ENCODE measurements at regions not wholly inside any gene's neighbourhood (a gene's known extent, or its start where the extent isn't known, plus 50 kb on each side); places are given as distances from the start of the nearest gene placed in this dataset.

GRCh38 chr13:74215420-74215819, 81.2 kb upstream of the KLF12 start:
- ATAC-seq (no peak), DNase-seq (ENCODE audit: low spot score) (no peak)
- Mint-ChIP-seq H3K4me1 (no peaks in the 10 kb centered on the region), H3K27ac (no peak overlapping the region), H3K27me3 (ENCODE audit: low read depth) (no peaks in the 10 kb centered on the region), H3K4me3 (no peak overlapping the region), H3K36me3 (no peaks in the 10 kb centered on the region), H3K9me3 (no peaks in the 10 kb centered on the region)
- TF ChIP-seq, protein P1, sequence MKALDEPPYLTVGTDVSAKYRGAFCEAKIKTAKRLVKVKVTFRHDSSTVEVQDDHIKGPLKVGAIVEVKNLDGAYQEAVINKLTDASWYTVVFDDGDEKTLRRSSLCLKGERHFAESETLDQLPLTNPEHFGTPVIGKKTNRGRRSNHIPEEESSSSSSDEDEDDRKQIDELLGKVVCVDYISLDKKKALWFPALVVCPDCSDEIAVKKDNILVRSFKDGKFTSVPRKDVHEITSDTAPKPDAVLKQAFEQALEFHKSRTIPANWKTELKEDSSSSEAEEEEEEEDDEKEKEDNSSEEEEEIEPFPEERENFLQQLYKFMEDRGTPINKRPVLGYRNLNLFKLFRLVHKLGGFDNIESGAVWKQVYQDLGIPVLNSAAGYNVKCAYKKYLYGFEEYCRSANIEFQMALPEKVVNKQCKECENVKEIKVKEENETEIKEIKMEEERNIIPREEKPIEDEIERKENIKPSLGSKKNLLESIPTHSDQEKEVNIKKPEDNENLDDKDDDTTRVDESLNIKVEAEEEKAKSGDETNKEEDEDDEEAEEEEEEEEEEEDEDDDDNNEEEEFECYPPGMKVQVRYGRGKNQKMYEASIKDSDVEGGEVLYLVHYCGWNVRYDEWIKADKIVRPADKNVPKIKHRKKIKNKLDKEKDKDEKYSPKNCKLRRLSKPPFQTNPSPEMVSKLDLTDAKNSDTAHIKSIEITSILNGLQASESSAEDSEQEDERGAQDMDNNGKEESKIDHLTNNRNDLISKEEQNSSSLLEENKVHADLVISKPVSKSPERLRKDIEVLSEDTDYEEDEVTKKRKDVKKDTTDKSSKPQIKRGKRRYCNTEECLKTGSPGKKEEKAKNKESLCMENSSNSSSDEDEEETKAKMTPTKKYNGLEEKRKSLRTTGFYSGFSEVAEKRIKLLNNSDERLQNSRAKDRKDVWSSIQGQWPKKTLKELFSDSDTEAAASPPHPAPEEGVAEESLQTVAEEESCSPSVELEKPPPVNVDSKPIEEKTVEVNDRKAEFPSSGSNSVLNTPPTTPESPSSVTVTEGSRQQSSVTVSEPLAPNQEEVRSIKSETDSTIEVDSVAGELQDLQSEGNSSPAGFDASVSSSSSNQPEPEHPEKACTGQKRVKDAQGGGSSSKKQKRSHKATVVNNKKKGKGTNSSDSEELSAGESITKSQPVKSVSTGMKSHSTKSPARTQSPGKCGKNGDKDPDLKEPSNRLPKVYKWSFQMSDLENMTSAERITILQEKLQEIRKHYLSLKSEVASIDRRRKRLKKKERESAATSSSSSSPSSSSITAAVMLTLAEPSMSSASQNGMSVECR (CRISPR knock-in tag; IDR thresholded peaks at IDR 0.05; ENCODE audit: borderline replicate concordance): no peak
- TF ChIP-seq GABPB1 (CRISPR knock-in tag; IDR thresholded peaks at IDR 0.05) (no peak), CREB1 (CRISPR knock-in tag; IDR thresholded peaks at IDR 0.05) (no peak), GTF2I (CRISPR knock-in tag; conservative IDR thresholded peaks at IDR 0.05) (no peak), ZNF138 (CRISPR knock-in tag; conservative IDR thresholded peaks at IDR 0.05) (no peak), ZNF263 (CRISPR knock-in tag; IDR thresholded peaks at IDR 0.05; ENCODE audit: low read depth) (no peak), ATF2 (CRISPR knock-in tag; IDR thresholded peaks at IDR 0.05; ENCODE audit: borderline replicate concordance, low read depth) (no peak), NR3C1 (CRISPR knock-in tag; conservative IDR thresholded peaks at IDR 0.05; ENCODE audit: low read depth) (no peak), AR (CRISPR knock-in tag; IDR thresholded peaks at IDR 0.05) (no peak), NR2C2 (CRISPR knock-in tag; IDR thresholded peaks at IDR 0.05) (no peak)
- POLR2A ChIA-PET: no interaction called here
- CTCF ChIA-PET: interaction anchor here (0.6 kb wide), 2 partner anchors 79 to 374 kb away, joined by 3 read pairs; no protein-coding TSS in a partner anchor

DNA sequence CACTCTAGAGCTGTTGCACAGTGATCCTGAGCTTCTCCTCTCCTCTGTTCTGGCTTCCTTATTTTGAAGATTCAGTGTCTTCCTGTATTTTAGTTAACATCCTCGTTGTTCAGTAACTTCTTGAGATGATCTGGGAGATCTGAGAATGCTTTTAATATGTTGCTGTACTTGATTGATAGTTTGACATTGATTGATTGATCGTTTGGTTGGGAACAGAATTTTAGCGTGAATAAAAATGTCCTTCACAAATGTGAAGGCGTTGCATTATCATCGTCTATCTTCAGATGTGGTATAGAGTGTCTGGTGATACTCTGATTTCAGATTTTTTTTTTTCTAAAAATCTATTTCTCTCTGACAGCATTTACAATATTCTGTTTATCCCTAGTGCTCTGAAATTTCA, 80.1 kb upstream of the KLF12 start:
- no peak overlapping the region for H3K27ac Mint-ChIP-seq
- no peak for ATAC-seq
- ChIA-PET CTCF (no interaction called here), POLR2A (no interaction called here)
- no peak for TF ChIP-seq SOX15 (CRISPR knock-in tag; IDR thresholded peaks at IDR 0.05)
- H3K36me3 Mint-ChIP-seq: no peaks in the 10 kb centered on the region
- H3K27me3 Mint-ChIP-seq (ENCODE audit: low read depth): no peaks in the 10 kb centered on the region
- no peaks in the 10 kb centered on the region for H3K4me1 Mint-ChIP-seq
- no peak for DNase-seq (ENCODE audit: low spot score)
- H3K9me3 Mint-ChIP-seq: no peaks in the 10 kb centered on the region
- no peak overlapping the region for H3K4me3 Mint-ChIP-seq

GRCh38 chr13:74210693-74211393, 76.6 kb upstream of the KLF12 start:
- no peak for DNase-seq (ENCODE audit: low spot score)
- TF ChIP-seq KAT7 (CRISPR knock-in tag; IDR thresholded peaks at IDR 0.05; ENCODE audit: borderline replicate concordance) (no peak), JUN (CRISPR knock-in tag; IDR thresholded peaks at IDR 0.05) (no peak), NFATC4 (CRISPR knock-in tag; IDR thresholded peaks at IDR 0.05) (no peak), STAT6 (CRISPR knock-in tag; conservative IDR thresholded peaks at IDR 0.05; ENCODE audit: low read depth) (no peak), CDX4 (CRISPR knock-in tag; IDR thresholded peaks at IDR 0.05; ENCODE audit: borderline replicate concordance) (no peak), GTF2I (CRISPR knock-in tag; conservative IDR thresholded peaks at IDR 0.05) (no peak)

More at GRCh38 chr13:74210693-74211393, 76.6 kb upstream of the KLF12 start:
- CTCF ChIA-PET: interaction anchor here (1.0 kb wide), 1 partner anchor 76 kb away, joined by 3 read pairs; no protein-coding TSS in a partner anchor
- peaks cover 10% of the 10 kb centered on the region for H3K9me3 Mint-ChIP-seq
- H3K36me3 Mint-ChIP-seq: peaks cover 6% of the 10 kb centered on the region; the same call in 1 of the 2 replicates
- POLR2A ChIA-PET: no interaction called here
- no peak overlapping the region for H3K4me3 Mint-ChIP-seq
- no peaks in the 10 kb centered on the region for H3K27me3 Mint-ChIP-seq (ENCODE audit: low read depth)
- peaks cover 4% of the 10 kb centered on the region for H3K4me1 Mint-ChIP-seq
- ATAC-seq: no peak
- H3K27ac Mint-ChIP-seq: no peak overlapping the region

Measured in WTC11 (cell line).